Fibroblast of lung (primary cell): ENCODE measurements at regions not wholly inside any gene's neighbourhood (a gene's known extent, or its start where the extent isn't known, plus 50 kb on each side); places are given as distances from the start of the nearest gene placed in this dataset.

Experiments used
- CTCF ChIP-seq, 2 donors: IDR thresholded peaks in 1 of 2; conservative IDR thresholded peaks in 1 of 2; 1 replicate in 1 of 2; 2 replicates in 1 of 2; pipeline ENCODE4 v1.5.1; 2011 to 2012; ENCODE audit warnings: low read length in 2 of 2, control low read depth in 1 of 2, inconsistent platforms in 1 of 2, low read depth in 1 of 2, mild to moderate bottlenecking in 1 of 2
- EZH2 ChIP-seq: IDR thresholded peaks from 2 replicates; pipeline ENCODE4 v1.5.1; 2012; ENCODE audit warnings: low read length, control low read depth, mild to moderate bottlenecking; ENCODE audit errors: missing control alignments

GRCh38 chr1:95622609-95623008, 388.6 kb downstream of the RWDD3 start:
- no peak for TF ChIP-seq CTCF (conservative IDR thresholded peaks at IDR 0.05 in 1 of 2, IDR thresholded peaks at IDR 0.05 in 1 of 2; ENCODE audit: low read depth in 1 of 2, low read length in 2 of 2)
- no peak for TF ChIP-seq EZH2
